ENCODE measurements at regions not wholly inside any gene's neighbourhood (a gene's known extent, or its start where the extent isn't known, plus 50 kb on each side); places are given as distances from the start of the nearest gene placed in this dataset.

- 71 to 87% methylated on average over 1 of the region's 1 CpG for WGBS, 2 donors
- H3K4me1 ChIP-seq = no peaks in the 10 kb centered on the region
- H3K36me3 ChIP-seq = no peaks in the 10 kb centered on the region
- no peak overlapping the region for H3K27ac ChIP-seq
- H3K27me3 ChIP-seq = no peaks in the 10 kb centered on the region
- ATAC-seq (ENCODE audit: low FRiP score in 2 of 2) = no peak
- H3K4me3 ChIP-seq = no peak overlapping the region
- H3K9me3 ChIP-seq = no peaks in the 10 kb centered on the region
- DNase-seq = no peak
- TF ChIP-seq POLR2A (IDR thresholded peaks at IDR 0.05) (no peak), EP300 (IDR thresholded peaks at IDR 0.05) (no peak), POLR2AphosphoS5 (IDR thresholded peaks at IDR 0.05) (no peak)
- TF ChIP-seq, protein P1, sequence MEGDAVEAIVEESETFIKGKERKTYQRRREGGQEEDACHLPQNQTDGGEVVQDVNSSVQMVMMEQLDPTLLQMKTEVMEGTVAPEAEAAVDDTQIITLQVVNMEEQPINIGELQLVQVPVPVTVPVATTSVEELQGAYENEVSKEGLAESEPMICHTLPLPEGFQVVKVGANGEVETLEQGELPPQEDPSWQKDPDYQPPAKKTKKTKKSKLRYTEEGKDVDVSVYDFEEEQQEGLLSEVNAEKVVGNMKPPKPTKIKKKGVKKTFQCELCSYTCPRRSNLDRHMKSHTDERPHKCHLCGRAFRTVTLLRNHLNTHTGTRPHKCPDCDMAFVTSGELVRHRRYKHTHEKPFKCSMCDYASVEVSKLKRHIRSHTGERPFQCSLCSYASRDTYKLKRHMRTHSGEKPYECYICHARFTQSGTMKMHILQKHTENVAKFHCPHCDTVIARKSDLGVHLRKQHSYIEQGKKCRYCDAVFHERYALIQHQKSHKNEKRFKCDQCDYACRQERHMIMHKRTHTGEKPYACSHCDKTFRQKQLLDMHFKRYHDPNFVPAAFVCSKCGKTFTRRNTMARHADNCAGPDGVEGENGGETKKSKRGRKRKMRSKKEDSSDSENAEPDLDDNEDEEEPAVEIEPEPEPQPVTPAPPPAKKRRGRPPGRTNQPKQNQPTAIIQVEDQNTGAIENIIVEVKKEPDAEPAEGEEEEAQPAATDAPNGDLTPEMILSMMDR (IDR thresholded peaks at IDR 0.05) = no peak
Measured at GRCh38 chr3:31417486-31417885, 115.2 kb upstream of the STT3B start.

GRCh38 chr3:31420311-31420710 is 112.4 kb upstream of the STT3B start:
- Histone ChIP-seq H3K4me1 (no peaks in the 10 kb centered on the region), H3K36me3 (no peaks in the 10 kb centered on the region), H3K27ac (no peak overlapping the region), H3K4me3 (no peak overlapping the region), H3K9me3 (no peaks in the 10 kb centered on the region), H3K27me3 (no peaks in the 10 kb centered on the region)
- no peak for TF ChIP-seq EP300 (IDR thresholded peaks at IDR 0.05)
- TF ChIP-seq POLR2A (IDR thresholded peaks at IDR 0.05) = no peak
- TF ChIP-seq POLR2AphosphoS5 (IDR thresholded peaks at IDR 0.05) = no peak
- TF ChIP-seq, protein P1 (IDR thresholded peaks at IDR 0.05) = no peak
- WGBS, 2 donors = 89% methylated on average over 4 of the region's 4 CpGs
- ATAC-seq (ENCODE audit: low FRiP score in 2 of 2) (no peak), DNase-seq (no peak)

- no peak overlapping the region for H3K27ac ChIP-seq
- TF ChIP-seq POLR2AphosphoS5 (IDR thresholded peaks at IDR 0.05) = no peak
- no peak for TF ChIP-seq POLR2A (IDR thresholded peaks at IDR 0.05)
- TF ChIP-seq, protein P1 (IDR thresholded peaks at IDR 0.05) = no peak
- no peak for TF ChIP-seq EP300 (IDR thresholded peaks at IDR 0.05)
- WGBS, 2 donors = 82 to 83% methylated on average over 2 of the region's 2 CpGs
- no peak for ATAC-seq (ENCODE audit: low FRiP score in 2 of 2)
- no peaks in the 10 kb centered on the region for H3K4me1 ChIP-seq
- H3K27me3 ChIP-seq = no peaks in the 10 kb centered on the region
- H3K4me3 ChIP-seq = no peak overlapping the region
- no peak for DNase-seq
- H3K9me3 ChIP-seq = no peaks in the 10 kb centered on the region
- H3K36me3 ChIP-seq = no peaks in the 10 kb centered on the region
Measured at GRCh38 chr3:31421314-31422048, 111.2 kb upstream of the STT3B start.

GRCh38 chr3:31422237-31422636 is 110.5 kb upstream of the STT3B start:
- Histone ChIP-seq H3K9me3 (no peaks in the 10 kb centered on the region), H3K27me3 (no peaks in the 10 kb centered on the region), H3K4me1 (no peaks in the 10 kb centered on the region), H3K4me3 (no peak overlapping the region), H3K27ac (no peak overlapping the region), H3K36me3 (no peaks in the 10 kb centered on the region)
- no peak for ATAC-seq (ENCODE audit: low FRiP score in 2 of 2)
- WGBS, 2 donors = 87 to 90% methylated on average over 1 of the region's 1 CpG
- TF ChIP-seq POLR2A (IDR thresholded peaks at IDR 0.05) = no peak
- no peak for TF ChIP-seq POLR2AphosphoS5 (IDR thresholded peaks at IDR 0.05)
- TF ChIP-seq EP300 (IDR thresholded peaks at IDR 0.05) = no peak
- DNase-seq = no peak

GRCh38 chr3:31423482-31423881 is 109.2 kb upstream of the STT3B start:
- Histone ChIP-seq H3K27me3 (no peaks in the 10 kb centered on the region), H3K36me3 (no peaks in the 10 kb centered on the region), H3K27ac (no peak overlapping the region), H3K4me1 (no peaks in the 10 kb centered on the region), H3K4me3 (no peak overlapping the region), H3K9me3 (no peaks in the 10 kb centered on the region)
- DNase-seq (no peak), ATAC-seq (ENCODE audit: low FRiP score in 2 of 2) (no peak)
- 98 to 100% methylated on average over 2 of the region's 2 CpGs for WGBS, 2 donors
- no peak for TF ChIP-seq POLR2AphosphoS5 (IDR thresholded peaks at IDR 0.05)
- no peak for TF ChIP-seq POLR2A (IDR thresholded peaks at IDR 0.05)
- no peak for TF ChIP-seq EP300 (IDR thresholded peaks at IDR 0.05)
- TF ChIP-seq, protein P1 (IDR thresholded peaks at IDR 0.05) = no peak
